Muscle layer of duodenum (tissue), 2 donors: ENCODE measurements at regions not wholly inside any gene's neighbourhood (a gene's known extent, or its start where the extent isn't known, plus 50 kb on each side); places are given as distances from the start of the nearest gene placed in this dataset.

ENCODE experiments used
- H3K27ac ChIP-seq: one replicate; pipeline ENCODE4 v1.7.0; 2013; ENCODE audit warnings: mild to moderate bottlenecking, low read length
- H3K27me3 ChIP-seq: one replicate; pipeline ENCODE4 v1.7.0; 2013; ENCODE audit warnings: low read depth, mild to moderate bottlenecking, control low read depth, low read length
- H3K36me3 ChIP-seq, 2 donors: one replicate each; pipeline ENCODE4 v1.7.0; 2013; ENCODE audit warnings: low read length in 2 of 2, control low read depth in 1 of 2, mild to moderate bottlenecking in 1 of 2; ENCODE audit not compliant: insufficient read depth in 2 of 2, control insufficient read depth in 1 of 2
- H3K4me1 ChIP-seq, 2 donors: one replicate each; pipeline ENCODE4 v1.7.0; 2013; ENCODE audit warnings: low read length in 2 of 2, mild to moderate bottlenecking in 2 of 2, control low read depth in 1 of 2, moderate library complexity in 1 of 2; ENCODE audit not compliant: insufficient read depth in 2 of 2, control insufficient read depth in 1 of 2
- H3K4me3 ChIP-seq, 2 donors: one replicate each; pipeline ENCODE4 v1.7.0; 2013; ENCODE audit warnings: low read length in 2 of 2, low read depth in 1 of 2, mild to moderate bottlenecking in 1 of 2
- H3K9me3 ChIP-seq, 2 donors: one replicate each; pipeline ENCODE4 v1.7.0; 2013; ENCODE audit warnings: low read length in 2 of 2, control low read depth in 1 of 2, mild to moderate bottlenecking in 1 of 2; ENCODE audit not compliant: control insufficient read depth in 1 of 2
- donor health status: healthy.

DNA sequence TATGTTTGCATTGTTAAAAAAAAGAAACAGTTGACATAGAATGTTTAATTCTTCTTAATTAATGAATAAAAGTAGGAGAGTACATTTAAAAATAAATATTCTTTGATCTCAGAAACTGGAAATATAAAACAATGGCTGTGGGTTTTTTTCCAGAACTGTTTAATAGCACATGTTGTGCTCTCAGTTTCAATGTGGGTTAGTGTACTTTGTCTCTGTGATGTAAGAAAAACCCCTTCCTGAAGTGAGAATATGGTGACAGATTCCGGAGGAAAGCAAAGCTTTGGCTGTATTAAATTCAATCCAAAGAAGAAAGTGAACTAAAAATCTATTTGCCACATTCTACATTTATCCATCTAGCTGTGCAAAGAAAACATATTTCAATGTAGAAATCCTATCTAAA lies 261.9 kb upstream of the ADGRL3 start:
- no peaks in the 10 kb centered on the region for H3K9me3 ChIP-seq
- no peak overlapping the region for H3K4me3 ChIP-seq
- no peak overlapping the region for H3K27ac ChIP-seq
- no peaks in the 10 kb centered on the region for H3K4me1 ChIP-seq
- no peaks in the 10 kb centered on the region for H3K27me3 ChIP-seq
- H3K36me3 ChIP-seq, result no peaks in the 10 kb centered on the region

DNA sequence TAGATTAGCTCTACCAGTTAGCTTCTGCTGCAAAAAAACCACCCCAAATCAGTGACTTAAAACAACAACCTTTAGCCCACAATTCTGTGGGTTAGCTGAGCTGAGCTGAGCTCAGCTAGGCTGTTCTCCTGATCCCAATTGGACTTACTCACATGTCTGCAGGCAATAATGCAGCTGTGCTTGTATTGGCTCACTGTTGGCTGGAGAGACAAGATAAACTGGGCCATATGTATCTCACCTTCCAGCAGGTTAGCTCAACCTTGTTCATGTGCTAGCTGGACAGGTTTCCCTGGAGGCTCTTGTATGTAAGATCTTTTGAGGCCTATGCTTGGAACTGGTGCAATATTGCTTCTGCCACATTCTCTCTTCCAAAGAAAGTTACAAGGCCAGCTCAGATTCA lies 261.5 kb upstream of the ADGRL3 start:
- no peak overlapping the region for H3K4me3 ChIP-seq
- no peaks in the 10 kb centered on the region for H3K4me1 ChIP-seq
- no peaks in the 10 kb centered on the region for H3K36me3 ChIP-seq
- no peaks in the 10 kb centered on the region for H3K9me3 ChIP-seq
- no peaks in the 10 kb centered on the region for H3K27me3 ChIP-seq
- no peak overlapping the region for H3K27ac ChIP-seq

DNA sequence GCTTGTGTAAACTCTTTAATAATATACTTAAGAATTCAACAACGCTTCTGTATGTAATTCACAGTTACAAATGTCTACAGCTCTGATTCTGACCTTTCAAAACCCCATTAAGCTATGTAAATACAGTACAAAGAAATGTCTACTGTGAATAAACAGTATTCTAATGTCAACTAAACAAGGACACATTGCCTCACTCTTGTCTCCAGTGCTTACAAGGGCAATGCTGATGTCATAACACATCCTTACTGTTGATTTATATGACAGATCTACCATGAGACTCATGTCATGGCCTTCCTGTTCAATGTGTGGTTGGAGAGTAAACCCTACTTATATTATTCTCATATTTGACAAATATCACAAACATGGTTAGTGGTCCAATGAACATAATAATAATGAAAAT lies 256.1 kb upstream of the ADGRL3 start:
- no peaks in the 10 kb centered on the region for H3K27me3 ChIP-seq
- H3K4me3 ChIP-seq, result no peak overlapping the region
- no peaks in the 10 kb centered on the region for H3K4me1 ChIP-seq

DNA sequence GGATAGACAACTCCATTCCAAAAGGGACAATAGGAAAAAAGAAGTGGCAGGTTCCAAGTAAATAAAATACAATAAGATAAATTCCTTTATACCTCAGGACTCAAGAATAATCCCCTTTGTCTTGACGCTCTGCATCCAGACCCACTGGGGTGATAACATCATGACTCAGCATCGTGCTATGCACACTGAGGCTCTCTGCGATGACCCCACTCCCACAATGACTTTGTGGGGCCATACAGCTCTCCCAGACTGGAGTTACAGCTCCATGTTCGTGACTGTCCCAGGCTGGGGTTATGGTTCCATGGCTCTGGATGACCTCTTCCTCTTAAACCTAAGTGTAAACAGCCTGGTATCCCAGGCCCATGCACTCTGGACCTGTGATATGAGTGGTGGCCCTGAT lies 254.5 kb upstream of the ADGRL3 start:
- Histone ChIP-seq H3K27ac (no peak overlapping the region), H3K9me3 (peaks cover 0 to 7% of the 10 kb centered on the region in 2 donors), H3K27me3 (no peaks in the 10 kb centered on the region), H3K36me3 (no peaks in the 10 kb centered on the region), H3K4me1 (no peaks in the 10 kb centered on the region), H3K4me3 (no peak overlapping the region)

More for the DNA sequence above, 256.1 kb upstream of the ADGRL3 start:
- Histone ChIP-seq H3K9me3 (peaks cover 0 to 7% of the 10 kb centered on the region in 2 donors), H3K36me3 (no peaks in the 10 kb centered on the region), H3K27ac (no peak overlapping the region)

DNA sequence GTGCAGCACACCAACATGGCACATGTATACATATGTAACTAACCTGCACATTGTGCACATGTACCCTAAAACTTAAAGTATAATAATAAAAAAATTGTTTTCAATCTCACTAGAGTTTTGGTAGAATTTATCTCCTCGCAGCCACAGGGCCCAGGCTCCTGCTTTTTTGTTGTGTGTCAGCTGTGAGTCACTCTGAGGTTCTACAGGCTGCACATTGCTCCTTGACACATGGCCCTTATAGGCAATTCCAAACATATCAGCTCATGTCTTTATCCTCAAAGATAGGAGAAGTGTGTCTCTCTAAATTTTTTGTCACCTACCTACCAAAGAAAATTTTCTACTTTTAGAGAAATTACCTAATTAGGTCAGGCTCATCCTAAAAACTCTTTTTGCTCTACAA lies 252.1 kb upstream of the ADGRL3 start:
- H3K36me3 ChIP-seq, result no peaks in the 10 kb centered on the region
- no peaks in the 10 kb centered on the region for H3K27me3 ChIP-seq
- no peaks in the 10 kb centered on the region for H3K4me1 ChIP-seq
- no peak overlapping the region for H3K4me3 ChIP-seq
- H3K27ac ChIP-seq, result no peak overlapping the region
- H3K9me3 ChIP-seq, result peaks cover 0 to 7% of the 10 kb centered on the region in 2 donors

DNA sequence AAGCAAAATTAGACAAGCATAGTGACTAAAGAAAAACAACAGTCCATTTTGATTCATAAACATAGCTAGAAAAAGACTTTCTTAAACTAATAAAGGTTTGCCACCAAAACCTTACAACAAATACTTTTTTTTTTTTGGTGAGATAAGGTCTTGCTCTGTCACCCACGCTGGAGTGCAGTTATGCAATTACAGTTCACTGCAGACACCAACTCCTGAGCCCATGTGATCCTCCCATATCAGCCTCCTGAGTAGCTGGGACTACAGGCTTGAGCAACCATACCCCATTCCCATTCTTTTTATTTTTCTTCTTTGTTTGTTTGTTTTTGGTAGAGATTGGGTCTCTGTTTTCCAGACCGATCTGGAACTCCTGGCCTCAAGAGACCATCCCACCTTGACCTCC lies 247.2 kb upstream of the ADGRL3 start:
- Histone ChIP-seq H3K36me3 (no peaks in the 10 kb centered on the region), H3K4me1 (no peaks in the 10 kb centered on the region), H3K27me3 (no peaks in the 10 kb centered on the region), H3K27ac (no peak overlapping the region), H3K9me3 (no peaks in the 10 kb centered on the region), H3K4me3 (no peak overlapping the region)

DNA sequence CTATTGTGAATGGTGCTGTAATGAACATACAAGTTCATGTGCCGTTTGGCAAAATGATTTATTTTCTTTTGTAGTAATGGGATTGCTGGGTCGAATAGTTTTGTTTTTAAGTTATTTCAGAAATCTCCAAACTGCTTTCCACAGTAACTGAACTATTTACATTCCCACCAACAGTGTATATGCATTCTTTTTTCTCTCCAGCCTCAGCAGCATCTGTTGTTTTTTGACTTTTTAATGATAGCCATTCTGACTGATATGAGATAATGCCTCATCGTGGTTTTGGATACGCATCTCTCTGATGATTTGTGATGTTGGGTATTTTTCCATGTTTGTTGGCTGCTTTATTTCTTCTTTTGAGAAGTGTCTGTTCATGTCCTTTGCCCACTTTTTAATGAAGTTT lies 246.3 kb upstream of the ADGRL3 start:
- Histone ChIP-seq H3K4me1 (no peaks in the 10 kb centered on the region), H3K36me3 (no peaks in the 10 kb centered on the region), H3K4me3 (no peak overlapping the region), H3K27ac (no peak overlapping the region), H3K27me3 (no peaks in the 10 kb centered on the region), H3K9me3 (no peaks in the 10 kb centered on the region)

DNA sequence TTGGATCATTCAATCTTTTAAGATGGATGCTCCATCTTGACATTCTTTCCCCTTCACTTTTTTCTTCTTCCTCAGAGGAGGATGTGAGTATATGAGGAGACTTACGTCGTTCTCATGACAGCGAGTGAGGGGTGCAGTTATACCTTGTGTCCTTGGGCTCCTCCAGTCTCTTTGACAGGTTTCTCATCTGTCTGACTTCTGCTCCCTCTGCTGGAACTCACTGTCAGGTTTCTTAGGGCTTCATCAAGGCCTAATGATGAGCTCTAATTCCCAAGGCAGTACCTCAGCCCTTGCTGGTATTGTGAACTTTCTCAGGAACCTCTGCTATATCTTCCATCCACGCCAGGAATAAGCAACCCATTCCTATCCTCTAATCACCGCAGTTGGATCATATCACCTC lies 237.8 kb upstream of the ADGRL3 start:
- H3K36me3 ChIP-seq, result no peaks in the 10 kb centered on the region
- no peak overlapping the region for H3K4me3 ChIP-seq
- no peaks in the 10 kb centered on the region for H3K4me1 ChIP-seq

DNA sequence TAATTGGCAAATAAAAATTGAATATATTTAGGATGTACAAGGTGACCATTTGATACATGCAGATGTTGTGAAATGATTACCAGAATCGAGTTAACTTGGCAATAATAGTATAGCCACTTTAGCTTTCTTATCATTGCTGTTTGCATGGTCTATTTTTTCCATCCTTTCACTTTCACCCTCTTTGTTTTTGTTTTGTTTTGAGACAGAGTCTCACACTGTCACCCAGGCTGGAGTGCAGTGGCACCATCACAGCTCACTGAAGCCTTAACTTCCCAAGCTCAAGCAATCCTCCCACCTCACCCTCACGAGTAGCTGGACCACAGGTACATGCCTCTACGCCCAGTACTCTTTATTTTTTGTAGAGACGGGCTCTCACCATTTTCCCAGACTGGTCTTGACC lies 218.6 kb upstream of the ADGRL3 start:
- Histone ChIP-seq H3K9me3 (peaks cover 0 to 7% of the 10 kb centered on the region in 2 donors), H3K4me3 (no peak overlapping the region), H3K27me3 (no peaks in the 10 kb centered on the region), H3K4me1 (no peaks in the 10 kb centered on the region), H3K36me3 (no peaks in the 10 kb centered on the region), H3K27ac (no peak overlapping the region)

More for the DNA sequence above, 237.8 kb upstream of the ADGRL3 start:
- Histone ChIP-seq H3K9me3 (no peaks in the 10 kb centered on the region), H3K27ac (no peak overlapping the region), H3K27me3 (no peaks in the 10 kb centered on the region)

DNA sequence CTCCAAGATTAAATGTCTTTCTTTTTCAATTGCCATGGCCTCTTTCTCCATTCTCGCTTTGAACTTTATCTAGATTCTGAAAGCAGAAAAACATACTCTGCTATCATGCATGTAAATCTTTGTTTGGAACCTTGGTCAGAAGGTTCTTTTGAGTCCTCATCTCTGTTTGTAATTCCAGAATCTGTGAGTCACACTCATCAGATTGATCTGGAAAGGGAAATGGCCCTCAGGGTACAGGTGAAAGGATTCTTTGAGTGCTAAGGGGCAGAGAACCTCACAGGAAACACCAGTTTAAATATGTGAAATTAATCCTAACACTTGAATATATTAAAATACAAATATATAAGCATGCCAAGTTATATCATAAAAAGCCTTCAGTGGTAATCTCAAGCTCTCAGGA lies 211.0 kb upstream of the ADGRL3 start:
- no peaks in the 10 kb centered on the region for H3K4me1 ChIP-seq
- no peaks in the 10 kb centered on the region for H3K36me3 ChIP-seq
- H3K27me3 ChIP-seq, result no peaks in the 10 kb centered on the region
- peaks cover 0 to 7% of the 10 kb centered on the region in 2 donors for H3K9me3 ChIP-seq
- H3K4me3 ChIP-seq, result no peak overlapping the region
- no peak overlapping the region for H3K27ac ChIP-seq

DNA sequence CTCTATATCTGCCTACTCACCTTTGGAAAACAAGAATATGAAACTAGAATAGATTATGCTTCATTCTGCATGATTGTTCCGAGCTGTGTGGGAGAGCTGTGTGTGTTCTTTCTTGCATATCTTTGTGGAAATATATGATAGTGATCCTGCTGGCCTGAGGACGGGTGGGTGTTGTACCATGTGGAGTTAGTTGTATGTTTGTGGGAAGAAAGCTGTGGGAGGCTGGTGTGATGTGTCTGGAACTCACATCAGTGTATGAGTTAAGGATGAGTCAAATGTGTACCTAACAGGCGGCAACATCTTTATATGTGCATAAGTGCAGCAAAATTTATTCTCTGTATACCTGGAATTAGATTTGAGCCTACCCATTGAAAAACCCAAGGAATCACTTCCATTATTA lies 208.1 kb upstream of the ADGRL3 start:
- Histone ChIP-seq H3K27ac (no peak overlapping the region), H3K4me1 (no peaks in the 10 kb centered on the region), H3K36me3 (no peaks in the 10 kb centered on the region), H3K27me3 (no peaks in the 10 kb centered on the region), H3K4me3 (no peak overlapping the region), H3K9me3 (no peaks in the 10 kb centered on the region)

DNA sequence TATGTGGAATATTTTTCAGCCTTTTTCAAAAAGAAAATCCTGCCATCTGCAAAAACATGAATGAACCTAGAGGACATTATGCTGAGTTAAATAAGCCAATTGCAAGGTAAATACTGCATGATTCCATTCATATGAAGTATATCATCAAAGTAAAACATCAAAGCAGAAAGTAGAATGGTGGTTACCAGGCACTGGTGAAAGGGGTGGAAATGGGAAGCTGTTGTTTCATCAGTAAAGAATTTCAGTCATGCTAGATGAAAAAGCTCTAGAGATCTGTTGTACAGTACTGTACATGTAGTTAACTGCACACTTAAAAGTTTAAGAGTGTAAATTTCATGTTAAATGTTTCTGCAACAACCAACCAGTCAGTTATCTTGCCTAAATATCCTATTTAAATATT lies 196.8 kb upstream of the ADGRL3 start:
- Histone ChIP-seq H3K27ac (no peak overlapping the region), H3K36me3 (no peaks in the 10 kb centered on the region), H3K27me3 (no peaks in the 10 kb centered on the region), H3K4me3 (no peak overlapping the region), H3K9me3 (peaks cover 0 to 6% of the 10 kb centered on the region in 2 donors), H3K4me1 (no peaks in the 10 kb centered on the region)
